GM12801 (cell line): ENCODE measurements at regions not wholly inside any gene's neighbourhood (a gene's known extent, or its start where the extent isn't known, plus 50 kb on each side); places are given as distances from the start of the nearest gene placed in this dataset.

ENCODE experiments used
- CTCF ChIP-seq: IDR thresholded peaks from one replicate; pipeline ENCODE4 v1.5.1; 2011; ENCODE audit warnings: control low read depth; ENCODE audit not compliant: insufficient read length; ENCODE audit errors: extremely low read depth

GRCh38 chr2:136381245-136381644 lies 263.3 kb upstream of the CXCR4 start:
- TF ChIP-seq CTCF, result no peak

GRCh38 chr2:136378712-136379595 lies 261.0 kb upstream of the CXCR4 start:
- TF ChIP-seq CTCF, result no peak

GRCh38 chr2:136377423-136378382 lies 259.8 kb upstream of the CXCR4 start:
- no peak for TF ChIP-seq CTCF

- no peak for TF ChIP-seq CTCF
Measured at GRCh38 chr2:136376798-136377211, 258.9 kb upstream of the CXCR4 start.

GRCh38 chr2:136376211-136376610 lies 258.3 kb upstream of the CXCR4 start:
- TF ChIP-seq CTCF, result no peak

GRCh38 chr2:136375017-136375901 lies 257.3 kb upstream of the CXCR4 start:
- TF ChIP-seq CTCF, result no peak
